ENCODE measurements at regions not wholly inside any gene's neighbourhood (a gene's known extent, or its start where the extent isn't known, plus 50 kb on each side); places are given as distances from the start of the nearest gene placed in this dataset.

DNA sequence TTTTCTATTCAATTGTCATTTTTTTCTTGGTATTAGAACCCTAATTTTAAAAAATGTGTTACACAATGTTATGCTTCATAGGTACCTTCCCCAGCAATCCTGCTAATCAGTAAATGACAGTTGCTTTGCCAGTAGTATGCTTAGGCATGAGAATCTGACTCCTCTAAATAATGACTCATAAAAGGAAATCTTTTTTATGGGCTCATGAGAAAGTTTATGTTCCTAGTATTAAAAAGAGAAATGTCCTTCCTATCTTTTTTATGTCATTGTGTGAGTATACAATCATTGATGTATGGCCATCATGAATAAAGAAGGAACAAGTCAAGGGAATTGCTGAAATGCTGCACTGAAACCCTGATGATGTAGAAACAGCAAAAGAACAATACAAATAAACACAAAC lies 1237.7 kb upstream of the PCDH20 start:
- ChIA-PET CTCF (no interaction called here), POLR2A (no interaction called here)
- Mint-ChIP-seq H3K9me3 (peaks cover 8% of the 10 kb centered on the region), H3K36me3 (ENCODE audit: low read depth) (no peaks in the 10 kb centered on the region), H3K4me1 (ENCODE audit: low read depth) (no peaks in the 10 kb centered on the region), H3K27me3 (no peaks in the 10 kb centered on the region), H3K27ac (no peak overlapping the region), H3K4me3 (no peak overlapping the region)
- H3K27ac ChIP-seq (ENCODE audit: low read depth in 1 of 2, low read length in 2 of 2), result no peak overlapping the region
- no peaks in the 10 kb centered on the region for H3K4me1 ChIP-seq (ENCODE audit: insufficient read depth, low read length)
- TF ChIP-seq, protein P1, sequence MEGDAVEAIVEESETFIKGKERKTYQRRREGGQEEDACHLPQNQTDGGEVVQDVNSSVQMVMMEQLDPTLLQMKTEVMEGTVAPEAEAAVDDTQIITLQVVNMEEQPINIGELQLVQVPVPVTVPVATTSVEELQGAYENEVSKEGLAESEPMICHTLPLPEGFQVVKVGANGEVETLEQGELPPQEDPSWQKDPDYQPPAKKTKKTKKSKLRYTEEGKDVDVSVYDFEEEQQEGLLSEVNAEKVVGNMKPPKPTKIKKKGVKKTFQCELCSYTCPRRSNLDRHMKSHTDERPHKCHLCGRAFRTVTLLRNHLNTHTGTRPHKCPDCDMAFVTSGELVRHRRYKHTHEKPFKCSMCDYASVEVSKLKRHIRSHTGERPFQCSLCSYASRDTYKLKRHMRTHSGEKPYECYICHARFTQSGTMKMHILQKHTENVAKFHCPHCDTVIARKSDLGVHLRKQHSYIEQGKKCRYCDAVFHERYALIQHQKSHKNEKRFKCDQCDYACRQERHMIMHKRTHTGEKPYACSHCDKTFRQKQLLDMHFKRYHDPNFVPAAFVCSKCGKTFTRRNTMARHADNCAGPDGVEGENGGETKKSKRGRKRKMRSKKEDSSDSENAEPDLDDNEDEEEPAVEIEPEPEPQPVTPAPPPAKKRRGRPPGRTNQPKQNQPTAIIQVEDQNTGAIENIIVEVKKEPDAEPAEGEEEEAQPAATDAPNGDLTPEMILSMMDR (IDR thresholded peaks at IDR 0.05), result no peak
- no peak for DNase-seq
- H3K36me3 ChIP-seq (ENCODE audit: insufficient read depth, low read length), result no peaks in the 10 kb centered on the region
- peaks cover 0 to 4% of the 10 kb centered on the region in 2 experiments for H3K9me3 ChIP-seq (ENCODE audit: control insufficient read depth in 1 of 2, insufficient read depth in 1 of 2, low read length in 2 of 2)
- H3K4me3 ChIP-seq (ENCODE audit: low read length), result no peak overlapping the region
- no peaks in the 10 kb centered on the region for H3K27me3 ChIP-seq (ENCODE audit: control insufficient read depth in 1 of 2, insufficient read depth in 2 of 2, low read length in 2 of 2)
- intact Hi-C loops (cut with DNase I, micrococcal nuclease), result no loop called here
- ATAC-seq (ENCODE audit: poor library complexity), result no peak

DNA sequence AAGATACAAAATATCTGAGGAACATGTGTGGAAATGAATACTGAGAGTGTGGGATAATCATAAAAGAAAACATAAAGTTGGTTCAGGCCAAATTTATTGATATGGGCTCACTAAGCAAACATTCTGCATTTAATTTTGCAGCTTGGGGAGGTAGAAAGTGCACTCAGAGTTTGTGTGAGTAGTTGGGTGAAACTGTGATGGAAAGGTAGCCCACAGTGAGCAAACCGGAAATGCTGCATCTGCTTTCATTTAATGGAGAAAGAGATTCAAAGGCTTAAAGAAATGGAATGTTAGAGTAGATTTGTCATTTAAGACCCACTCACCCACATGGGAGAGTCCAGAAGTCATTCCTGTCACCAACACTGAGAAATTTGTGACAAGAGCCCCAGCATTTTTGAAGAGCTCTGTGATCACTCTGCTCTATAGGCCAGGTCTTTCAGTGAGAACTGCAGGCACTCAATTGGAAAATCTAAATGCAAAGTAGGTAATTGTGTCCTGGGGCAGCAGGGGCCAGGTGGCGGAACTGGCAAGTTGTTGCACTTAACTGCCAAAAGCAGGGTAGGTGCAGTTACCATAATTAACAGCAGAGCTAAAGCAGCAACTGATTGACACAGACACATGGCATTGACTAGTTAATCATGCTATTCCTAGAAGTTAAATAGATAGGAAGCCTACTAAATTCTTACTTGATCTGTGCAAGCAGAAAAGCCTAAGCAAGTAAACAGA lies 1228.3 kb upstream of the PCDH20 start:
- Histone ChIP-seq H3K27me3 (ENCODE audit: control insufficient read depth in 1 of 2, insufficient read depth in 2 of 2, low read length in 2 of 2) (no peaks in the 10 kb centered on the region), H3K36me3 (ENCODE audit: insufficient read depth, low read length) (no peaks in the 10 kb centered on the region), H3K4me1 (ENCODE audit: insufficient read depth, low read length) (no peaks in the 10 kb centered on the region), H3K9me3 (ENCODE audit: control insufficient read depth in 1 of 2, insufficient read depth in 1 of 2, low read length in 2 of 2) (peaks cover 3 to 6% of the 10 kb centered on the region in 2 experiments), H3K4me3 (ENCODE audit: low read length) (no peak overlapping the region), H3K27ac (ENCODE audit: low read depth in 1 of 2, low read length in 2 of 2) (no peak overlapping the region)
- no peaks in the 10 kb centered on the region for H3K36me3 Mint-ChIP-seq (ENCODE audit: low read depth)
- no peak for ATAC-seq (ENCODE audit: poor library complexity)
- ChIA-PET CTCF (no interaction called here), POLR2A (no interaction called here)
- TF ChIP-seq, protein P1 (IDR thresholded peaks at IDR 0.05), result no peak
- no peaks in the 10 kb centered on the region for H3K27me3 Mint-ChIP-seq
- peaks cover 7% of the 10 kb centered on the region for H3K9me3 Mint-ChIP-seq
- H3K4me1 Mint-ChIP-seq (ENCODE audit: low read depth), result no peaks in the 10 kb centered on the region
- DNase-seq, result no peak
- intact Hi-C loops (cut with DNase I, micrococcal nuclease), result no loop called here
- no peak overlapping the region for H3K4me3 Mint-ChIP-seq
- no peak overlapping the region for H3K27ac Mint-ChIP-seq

DNA sequence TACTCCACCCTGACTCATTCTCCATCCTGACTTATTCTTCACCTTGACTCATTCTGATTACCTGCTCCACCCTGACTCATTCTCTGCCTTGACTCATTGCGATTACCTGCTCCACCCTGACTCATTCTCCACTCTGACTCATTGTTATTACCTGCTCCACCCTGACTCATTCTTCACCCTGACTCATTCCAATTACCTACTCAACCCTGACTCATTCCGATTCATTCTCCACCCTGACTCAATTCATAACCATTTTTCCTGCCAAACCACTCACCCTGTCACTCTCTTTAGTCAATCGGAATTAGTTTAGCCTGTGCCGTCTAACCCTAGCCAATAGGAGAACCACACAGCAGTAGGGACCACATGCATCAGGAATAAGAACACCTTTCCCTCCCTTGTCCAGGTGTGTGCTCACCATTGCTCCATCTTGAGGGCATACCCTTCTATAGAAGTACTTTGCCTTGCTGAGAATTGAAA lies 1227.4 kb upstream of the PCDH20 start:
- no peak for ATAC-seq (ENCODE audit: poor library complexity)
- peaks cover 3 to 6% of the 10 kb centered on the region in 2 experiments for H3K9me3 ChIP-seq (ENCODE audit: control insufficient read depth in 1 of 2, insufficient read depth in 1 of 2, low read length in 2 of 2)
- no peak overlapping the region for H3K4me3 ChIP-seq (ENCODE audit: low read length)
- TF ChIP-seq, protein P1 (IDR thresholded peaks at IDR 0.05), result no peak
- no peaks in the 10 kb centered on the region for H3K4me1 ChIP-seq (ENCODE audit: insufficient read depth, low read length)
- Mint-ChIP-seq H3K9me3 (peaks cover 7% of the 10 kb centered on the region), H3K36me3 (ENCODE audit: low read depth) (no peaks in the 10 kb centered on the region), H3K4me1 (ENCODE audit: low read depth) (no peaks in the 10 kb centered on the region), H3K27me3 (no peaks in the 10 kb centered on the region), H3K27ac (no peak overlapping the region), H3K4me3 (no peak overlapping the region)
- H3K27ac ChIP-seq (ENCODE audit: low read depth in 1 of 2, low read length in 2 of 2), result no peak overlapping the region
- H3K36me3 ChIP-seq (ENCODE audit: insufficient read depth, low read length), result no peaks in the 10 kb centered on the region
- intact Hi-C loops (cut with DNase I, micrococcal nuclease), result no loop called here
- ChIA-PET CTCF (no interaction called here), POLR2A (no interaction called here)
- DNase-seq, result no peak
- H3K27me3 ChIP-seq (ENCODE audit: control insufficient read depth in 1 of 2, insufficient read depth in 2 of 2, low read length in 2 of 2), result no peaks in the 10 kb centered on the region
